SK-N-SH (cell line): ENCODE measurements at regions not wholly inside any gene's neighbourhood (a gene's known extent, or its start where the extent isn't known, plus 50 kb on each side); places are given as distances from the start of the nearest gene placed in this dataset.

ENCODE experiments used
- CHD2 ChIP-seq: fragments of 150-350 bp; IDR thresholded peaks from 2 replicates; pipeline ENCODE4 v1.6.1; 2018; ENCODE audit warnings: low read length; ENCODE audit not compliant: partially characterized antibody
- ELF1 ChIP-seq: IDR thresholded peaks from 2 replicates; pipeline ENCODE4 v1.4.0; 2012
- EP300 ChIP-seq, 2 experiments: IDR thresholded peaks; 2 replicates each; pipeline versions ENCODE4 v1.4.0 to v1.6.1; 2012; ENCODE audit warnings: borderline replicate concordance in 1 of 2, low read depth in 1 of 2, low read length in 1 of 2
- FOXJ3 ChIP-seq: sonication (generic); formaldehyde crosslinking; IDR thresholded peaks from 2 replicates; pipeline ENCODE4 v1.5.1; 2020; ENCODE audit warnings: mild to moderate bottlenecking, missing genetic modification reagents
- GABPA ChIP-seq: IDR thresholded peaks from 2 replicates; pipeline ENCODE4 v1.4.0; 2012; ENCODE audit warnings: low read depth, mild to moderate bottlenecking
- RAD21 ChIP-seq: IDR thresholded peaks from 2 replicates; pipeline ENCODE4 v1.6.1; 2012; ENCODE audit warnings: mild to moderate bottlenecking, low read length
- RCOR1 ChIP-seq: fragments of 150-350 bp; IDR thresholded peaks from 2 replicates; pipeline ENCODE4 v1.6.1; 2017; ENCODE audit warnings: antibody characterized with exemption, low read length
- RFX5 ChIP-seq: IDR thresholded peaks from 2 replicates; pipeline ENCODE4 v1.6.1; 2012; ENCODE audit warnings: mild to moderate bottlenecking, improper control_type of control experiment, low read length
- SIN3A ChIP-seq: IDR thresholded peaks from 2 replicates; pipeline ENCODE4 v1.6.1; 2012; ENCODE audit warnings: low read depth, mild to moderate bottlenecking, low read length, moderate library complexity, borderline replicate concordance
- YY1 ChIP-seq: IDR thresholded peaks from 2 replicates; pipeline ENCODE4 v1.4.0; 2012; ENCODE audit warnings: low read depth, mild to moderate bottlenecking
- TF ChIP-seq, protein P1 (sequence below): IDR thresholded peaks from 2 replicates; pipeline ENCODE4 v1.4.0; 2012; ENCODE audit warnings: low read depth
- TF ChIP-seq, protein P2 (sequence below): fragments of 200-600 bp; sonication (generic); IDR thresholded peaks from 2 replicates; pipeline ENCODE4 v1.6.1; 2017; ENCODE audit warnings: antibody characterized with exemption, mild to moderate bottlenecking, moderate library complexity
- TF ChIP-seq, protein P3 (sequence below): IDR thresholded peaks from 2 replicates; pipeline ENCODE4; 2012

- TF ChIP-seq SIN3A (no peak), RCOR1 (no peak), YY1 (no peak), RAD21 (no peak), CHD2 (no peak), EP300 (IDR thresholded peaks at IDR 0.05; ENCODE audit: borderline replicate concordance in 1 of 2, low read depth in 1 of 2, low read length in 1 of 2) (no peak), ELF1 (no peak), GABPA (no peak), FOXJ3 (CRISPR knock-in tag) (no peak), RFX5 (no peak)
- TF ChIP-seq, protein P1, sequence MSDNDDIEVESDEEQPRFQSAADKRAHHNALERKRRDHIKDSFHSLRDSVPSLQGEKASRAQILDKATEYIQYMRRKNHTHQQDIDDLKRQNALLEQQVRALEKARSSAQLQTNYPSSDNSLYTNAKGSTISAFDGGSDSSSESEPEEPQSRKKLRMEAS = no peak
- TF ChIP-seq, protein P2, sequence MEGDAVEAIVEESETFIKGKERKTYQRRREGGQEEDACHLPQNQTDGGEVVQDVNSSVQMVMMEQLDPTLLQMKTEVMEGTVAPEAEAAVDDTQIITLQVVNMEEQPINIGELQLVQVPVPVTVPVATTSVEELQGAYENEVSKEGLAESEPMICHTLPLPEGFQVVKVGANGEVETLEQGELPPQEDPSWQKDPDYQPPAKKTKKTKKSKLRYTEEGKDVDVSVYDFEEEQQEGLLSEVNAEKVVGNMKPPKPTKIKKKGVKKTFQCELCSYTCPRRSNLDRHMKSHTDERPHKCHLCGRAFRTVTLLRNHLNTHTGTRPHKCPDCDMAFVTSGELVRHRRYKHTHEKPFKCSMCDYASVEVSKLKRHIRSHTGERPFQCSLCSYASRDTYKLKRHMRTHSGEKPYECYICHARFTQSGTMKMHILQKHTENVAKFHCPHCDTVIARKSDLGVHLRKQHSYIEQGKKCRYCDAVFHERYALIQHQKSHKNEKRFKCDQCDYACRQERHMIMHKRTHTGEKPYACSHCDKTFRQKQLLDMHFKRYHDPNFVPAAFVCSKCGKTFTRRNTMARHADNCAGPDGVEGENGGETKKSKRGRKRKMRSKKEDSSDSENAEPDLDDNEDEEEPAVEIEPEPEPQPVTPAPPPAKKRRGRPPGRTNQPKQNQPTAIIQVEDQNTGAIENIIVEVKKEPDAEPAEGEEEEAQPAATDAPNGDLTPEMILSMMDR = no peak
- TF ChIP-seq, protein P3, sequence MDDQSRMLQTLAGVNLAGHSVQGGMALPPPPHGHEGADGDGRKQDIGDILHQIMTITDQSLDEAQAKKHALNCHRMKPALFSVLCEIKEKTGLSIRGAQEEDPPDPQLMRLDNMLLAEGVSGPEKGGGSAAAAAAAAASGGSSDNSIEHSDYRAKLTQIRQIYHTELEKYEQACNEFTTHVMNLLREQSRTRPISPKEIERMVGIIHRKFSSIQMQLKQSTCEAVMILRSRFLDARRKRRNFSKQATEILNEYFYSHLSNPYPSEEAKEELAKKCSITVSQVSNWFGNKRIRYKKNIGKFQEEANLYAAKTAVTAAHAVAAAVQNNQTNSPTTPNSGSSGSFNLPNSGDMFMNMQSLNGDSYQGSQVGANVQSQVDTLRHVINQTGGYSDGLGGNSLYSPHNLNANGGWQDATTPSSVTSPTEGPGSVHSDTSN = no peak
Measured at GRCh38 chr5:4662756-4663155, 477.4 kb upstream of the ADAMTS16 start.
